ENCODE measurements at regions not wholly inside any gene's neighbourhood (a gene's known extent, or its start where the extent isn't known, plus 50 kb on each side); places are given as distances from the start of the nearest gene placed in this dataset.
"Not testable (repeated sequence)": the region's sequence is repeated elsewhere in the genome, so short reads cannot be mapped to it uniquely, and the experiment has no call there.

DNA sequence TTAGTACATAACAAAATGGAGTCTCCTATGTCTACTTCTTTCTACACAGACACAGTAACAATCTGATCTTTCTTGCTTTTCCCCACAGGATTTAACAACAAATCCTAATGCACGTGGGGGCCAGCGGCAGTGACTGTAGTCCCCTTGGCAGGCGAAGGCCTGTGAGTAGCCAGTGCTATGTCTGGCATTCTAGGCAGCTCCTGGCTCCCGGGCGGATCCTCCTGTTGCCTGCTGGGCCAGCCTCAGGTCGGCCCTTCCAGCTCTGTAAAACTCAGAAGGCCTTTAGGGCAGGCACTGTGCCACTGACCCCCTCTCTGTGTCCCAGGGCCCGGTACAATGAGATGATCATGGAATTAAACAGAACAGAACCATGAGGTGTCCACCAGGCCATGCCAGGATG, 3981.7 kb upstream of the TPTE start:
- not testable (repeated sequence) for DNase-seq (ENCODE audit: low spot score); H3K36me3 Mint-ChIP-seq (ENCODE audit: low read depth, unreplicated experiment); H3K27me3 Mint-ChIP-seq (ENCODE audit: unreplicated experiment)

DNA sequence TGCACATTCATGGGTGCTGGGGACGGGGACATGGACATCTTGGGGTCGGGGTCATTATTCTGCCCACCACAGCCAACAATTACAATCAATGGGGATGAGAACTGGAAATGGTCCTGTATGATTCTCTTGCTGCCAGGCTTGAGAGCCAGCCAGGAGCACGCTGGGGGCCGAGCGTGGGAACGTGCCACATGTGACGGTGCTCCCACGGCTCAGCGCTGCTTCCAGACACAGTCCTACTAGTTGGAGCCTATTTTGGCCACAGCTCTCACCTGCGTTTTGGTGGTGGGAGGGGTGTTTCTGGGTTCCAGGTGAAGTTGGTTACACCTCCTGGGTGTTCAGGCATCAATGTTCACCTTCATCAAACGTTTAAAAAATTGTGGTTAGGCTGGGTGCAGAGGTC, 3980.3 kb upstream of the TPTE start:
- not testable (repeated sequence) for H3K4me3 Mint-ChIP-seq (ENCODE audit: unreplicated experiment); H3K9me3 Mint-ChIP-seq (ENCODE audit: unreplicated experiment); H3K27ac Mint-ChIP-seq (ENCODE audit: unreplicated experiment); H3K27me3 Mint-ChIP-seq (ENCODE audit: unreplicated experiment); H3K36me3 Mint-ChIP-seq (ENCODE audit: low read depth, unreplicated experiment); H3K4me1 Mint-ChIP-seq (ENCODE audit: unreplicated experiment); DNase-seq (ENCODE audit: low spot score)

More for the DNA sequence above, 3981.7 kb upstream of the TPTE start:
- H3K4me3 Mint-ChIP-seq (ENCODE audit: unreplicated experiment); H3K27ac Mint-ChIP-seq (ENCODE audit: unreplicated experiment); H3K4me1 Mint-ChIP-seq (ENCODE audit: unreplicated experiment); H3K9me3 Mint-ChIP-seq (ENCODE audit: unreplicated experiment): not testable (repeated sequence)

DNA sequence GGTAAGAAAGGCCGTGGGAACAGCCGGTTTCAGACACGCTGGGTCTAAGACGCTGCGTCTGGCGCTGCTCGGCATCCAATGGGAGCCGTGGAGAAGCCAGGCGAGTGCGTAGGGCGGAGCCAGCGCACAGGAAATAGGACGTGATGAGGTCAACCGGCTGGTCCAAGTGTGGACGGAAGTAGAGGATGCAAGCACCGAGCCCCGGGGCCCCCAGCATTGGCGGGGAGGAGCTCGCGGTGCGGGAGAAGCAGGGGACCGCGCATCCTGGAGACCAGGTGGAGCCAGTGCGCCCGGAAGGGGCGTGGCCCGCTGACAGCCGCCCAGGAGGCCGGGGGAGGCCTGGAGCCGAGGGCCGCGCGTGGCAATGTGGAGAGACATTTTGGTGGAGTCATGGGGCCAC, 3976.1 kb upstream of the TPTE start:
- not testable (repeated sequence) for H3K27ac Mint-ChIP-seq (ENCODE audit: unreplicated experiment); H3K36me3 Mint-ChIP-seq (ENCODE audit: low read depth, unreplicated experiment); DNase-seq (ENCODE audit: low spot score); H3K27me3 Mint-ChIP-seq (ENCODE audit: unreplicated experiment); H3K9me3 Mint-ChIP-seq (ENCODE audit: unreplicated experiment); H3K4me1 Mint-ChIP-seq (ENCODE audit: unreplicated experiment); H3K4me3 Mint-ChIP-seq (ENCODE audit: unreplicated experiment)

DNA sequence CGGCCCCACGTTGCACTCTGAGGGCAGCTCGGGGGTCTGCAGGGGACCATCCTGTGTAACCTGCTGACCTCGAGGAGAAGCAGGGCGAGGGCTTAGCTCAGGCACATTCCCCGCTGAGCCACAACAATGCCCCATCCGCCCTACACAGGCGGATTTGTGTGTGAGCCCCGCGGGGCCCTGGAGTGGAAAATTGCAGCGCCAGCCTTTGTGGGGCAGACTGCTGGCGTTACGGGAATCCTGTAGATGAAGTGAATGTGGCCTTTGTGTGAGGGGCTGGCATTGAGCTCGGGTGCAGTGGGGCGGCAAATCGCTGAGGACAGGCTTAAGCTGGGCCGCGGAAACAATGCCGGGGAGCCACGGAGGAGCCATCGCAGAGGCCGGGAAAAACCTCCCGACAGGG, 3970.3 kb upstream of the TPTE start:
- H3K36me3 Mint-ChIP-seq (ENCODE audit: low read depth, unreplicated experiment); H3K4me3 Mint-ChIP-seq (ENCODE audit: unreplicated experiment); H3K27me3 Mint-ChIP-seq (ENCODE audit: unreplicated experiment); H3K9me3 Mint-ChIP-seq (ENCODE audit: unreplicated experiment); H3K27ac Mint-ChIP-seq (ENCODE audit: unreplicated experiment); H3K4me1 Mint-ChIP-seq (ENCODE audit: unreplicated experiment); DNase-seq (ENCODE audit: low spot score): not testable (repeated sequence)

DNA sequence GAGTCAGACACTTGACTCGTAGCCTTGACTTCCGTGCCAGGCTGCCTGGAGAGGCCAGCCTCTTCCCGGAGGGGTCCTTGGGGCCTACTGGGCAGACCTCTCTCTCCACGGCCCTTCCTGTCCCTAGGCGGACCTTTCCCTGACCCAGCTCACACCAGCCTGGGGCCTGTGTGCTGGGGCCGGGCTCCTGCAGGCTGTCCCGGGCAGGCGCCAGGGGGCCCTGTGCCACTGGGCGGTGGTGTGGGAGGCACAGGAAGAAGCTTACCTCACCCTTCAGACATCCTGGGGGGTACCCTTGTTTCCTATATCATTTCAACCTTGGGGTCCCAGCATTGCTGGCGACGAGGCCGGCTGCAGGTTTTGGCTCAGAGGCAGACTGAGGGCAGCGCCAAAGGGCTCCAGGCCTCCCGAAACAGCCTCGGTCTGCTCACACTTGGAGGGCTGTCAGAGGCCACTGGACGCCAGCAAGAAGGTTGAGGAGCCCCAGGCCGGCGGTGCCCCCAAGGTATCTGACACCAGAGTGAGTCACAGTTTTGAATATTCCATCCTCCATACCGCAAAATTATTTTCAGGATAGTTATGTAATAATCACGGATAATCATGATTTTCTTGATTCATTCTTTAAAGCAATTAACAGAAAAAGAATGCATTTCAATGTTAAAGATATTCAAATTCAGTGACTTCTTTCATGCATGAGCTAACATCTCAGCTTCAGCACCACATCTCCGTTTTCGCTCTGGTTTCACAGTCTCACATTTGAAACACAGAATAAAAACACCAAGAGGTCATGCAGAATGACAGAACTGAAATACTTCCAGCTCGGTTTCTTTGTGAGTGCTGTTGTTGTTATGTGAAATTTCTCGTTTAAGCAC, 3967.6 kb upstream of the TPTE start:
- not testable (repeated sequence) for H3K4me1 Mint-ChIP-seq (ENCODE audit: unreplicated experiment); H3K27me3 Mint-ChIP-seq (ENCODE audit: unreplicated experiment); H3K27ac Mint-ChIP-seq (ENCODE audit: unreplicated experiment); H3K36me3 Mint-ChIP-seq (ENCODE audit: low read depth, unreplicated experiment); H3K4me3 Mint-ChIP-seq (ENCODE audit: unreplicated experiment); DNase-seq (ENCODE audit: low spot score); H3K9me3 Mint-ChIP-seq (ENCODE audit: unreplicated experiment)

DNA sequence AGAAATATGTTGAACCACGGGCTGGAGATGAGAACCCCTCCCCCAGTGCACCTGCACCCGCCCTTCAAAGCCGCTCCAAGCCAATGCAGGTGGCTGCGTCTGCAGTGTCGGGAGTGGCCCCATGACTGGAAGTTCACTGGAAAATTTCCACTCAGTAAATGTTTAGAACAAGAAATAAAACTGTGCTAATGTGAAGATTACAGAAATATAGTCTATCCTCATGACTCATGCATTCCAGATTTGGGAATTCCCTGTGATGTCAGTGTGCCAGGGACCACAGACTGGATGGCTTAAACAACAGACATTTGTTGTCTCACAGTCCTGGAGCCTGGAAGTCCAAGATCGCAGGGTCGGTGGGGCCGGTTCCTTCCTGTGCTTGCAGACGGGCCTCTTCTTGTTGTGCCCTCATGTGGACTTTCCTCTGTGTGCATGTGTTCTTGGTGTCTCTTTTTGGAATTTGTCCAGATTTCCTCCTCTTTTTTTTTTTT, 3967.0 kb upstream of the TPTE start:
- H3K4me1 Mint-ChIP-seq (ENCODE audit: unreplicated experiment); H3K36me3 Mint-ChIP-seq (ENCODE audit: low read depth, unreplicated experiment): not testable (repeated sequence)

DNA sequence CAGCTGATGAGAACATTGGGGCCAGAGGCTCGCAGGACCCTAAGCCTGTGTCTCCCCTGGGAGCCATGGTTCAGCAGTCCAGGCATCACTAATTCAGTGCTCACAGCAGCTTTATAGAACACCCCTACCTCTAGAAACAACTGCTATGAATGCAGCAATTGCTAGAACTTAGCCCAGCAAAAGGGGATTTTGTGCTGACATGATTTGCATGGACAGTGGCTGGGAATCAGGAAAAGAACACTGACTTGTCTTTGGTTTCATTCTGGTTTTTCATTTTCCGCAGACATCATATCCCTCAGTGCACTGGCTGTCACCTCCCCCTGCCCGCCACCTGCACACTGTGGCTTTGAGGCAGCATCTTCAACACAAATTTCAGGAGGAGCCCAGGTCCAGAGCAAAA, 3964.9 kb upstream of the TPTE start:
- not testable (repeated sequence) for H3K4me1 Mint-ChIP-seq (ENCODE audit: unreplicated experiment); H3K27me3 Mint-ChIP-seq (ENCODE audit: unreplicated experiment); H3K4me3 Mint-ChIP-seq (ENCODE audit: unreplicated experiment); H3K36me3 Mint-ChIP-seq (ENCODE audit: low read depth, unreplicated experiment); DNase-seq (ENCODE audit: low spot score); H3K27ac Mint-ChIP-seq (ENCODE audit: unreplicated experiment); H3K9me3 Mint-ChIP-seq (ENCODE audit: unreplicated experiment)

More for the DNA sequence above, 3967.0 kb upstream of the TPTE start:
- H3K27ac Mint-ChIP-seq (ENCODE audit: unreplicated experiment); H3K4me3 Mint-ChIP-seq (ENCODE audit: unreplicated experiment); H3K27me3 Mint-ChIP-seq (ENCODE audit: unreplicated experiment); DNase-seq (ENCODE audit: low spot score); H3K9me3 Mint-ChIP-seq (ENCODE audit: unreplicated experiment): not testable (repeated sequence)

DNA sequence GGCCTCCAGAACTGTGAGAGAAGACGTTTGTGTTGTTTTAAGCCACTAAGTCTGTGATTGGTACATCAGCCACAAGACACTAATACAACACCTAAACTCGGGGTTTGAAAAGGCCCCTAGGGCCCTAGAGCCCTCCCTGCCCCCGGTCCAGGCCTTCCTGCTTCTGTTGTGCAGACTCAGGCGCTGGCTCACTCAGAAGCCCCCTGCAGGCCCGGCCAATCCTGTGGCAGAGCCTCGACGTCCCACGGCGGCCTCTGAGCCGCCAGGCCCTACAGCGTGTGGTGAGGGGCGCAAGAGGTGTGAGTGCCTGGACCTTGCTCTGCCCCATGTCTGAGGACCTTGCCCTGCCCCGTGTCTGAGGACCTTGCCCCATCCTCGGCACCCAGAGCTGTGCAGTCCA, 3964.0 kb upstream of the TPTE start:
- H3K4me1 Mint-ChIP-seq (ENCODE audit: unreplicated experiment); DNase-seq (ENCODE audit: low spot score); H3K36me3 Mint-ChIP-seq (ENCODE audit: low read depth, unreplicated experiment); H3K27me3 Mint-ChIP-seq (ENCODE audit: unreplicated experiment); H3K4me3 Mint-ChIP-seq (ENCODE audit: unreplicated experiment); H3K27ac Mint-ChIP-seq (ENCODE audit: unreplicated experiment); H3K9me3 Mint-ChIP-seq (ENCODE audit: unreplicated experiment): not testable (repeated sequence)

DNA sequence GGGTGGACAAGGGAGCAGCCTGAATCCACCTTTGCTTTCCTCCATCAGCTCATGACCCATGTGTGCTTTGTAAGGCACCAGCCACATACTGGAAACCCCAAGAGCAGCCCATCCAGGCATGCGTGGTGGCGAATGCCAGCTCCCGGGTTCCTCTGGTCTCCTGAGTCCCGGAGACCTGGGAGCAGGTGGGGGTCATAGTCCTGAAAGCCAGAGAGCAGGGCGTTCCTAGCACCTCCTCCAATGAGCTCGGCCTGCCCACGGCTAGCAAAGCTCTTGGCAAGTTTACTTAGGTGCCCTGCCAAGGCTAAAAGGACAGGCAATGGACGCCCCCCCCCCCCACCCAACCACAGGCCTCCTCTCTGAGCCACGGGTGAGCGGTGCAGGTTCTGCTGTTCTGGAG, 3960.2 kb upstream of the TPTE start:
- not testable (repeated sequence) for H3K27me3 Mint-ChIP-seq (ENCODE audit: unreplicated experiment)

DNA sequence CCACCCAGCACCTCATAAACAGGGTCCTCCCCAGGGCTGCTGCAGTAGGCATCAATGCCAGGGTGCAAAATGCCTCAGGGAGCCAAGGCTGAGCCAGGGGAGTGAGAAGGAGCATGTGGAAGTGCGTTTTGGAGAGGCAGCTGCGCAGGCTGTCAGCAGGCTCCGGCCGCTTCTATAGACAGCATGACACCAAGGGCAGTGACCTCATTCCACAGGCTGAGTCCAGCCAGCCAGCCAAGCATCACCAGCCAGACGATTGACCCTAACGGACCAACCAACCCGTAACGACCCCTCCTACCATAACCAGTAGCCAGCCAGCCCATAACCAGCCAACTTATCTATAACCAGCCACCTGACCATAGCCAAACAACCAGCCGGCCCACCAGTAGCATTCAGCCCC, 3959.8 kb upstream of the TPTE start:
- not testable (repeated sequence) for DNase-seq (ENCODE audit: low spot score); H3K36me3 Mint-ChIP-seq (ENCODE audit: low read depth, unreplicated experiment); H3K9me3 Mint-ChIP-seq (ENCODE audit: unreplicated experiment); H3K27me3 Mint-ChIP-seq (ENCODE audit: unreplicated experiment); H3K4me3 Mint-ChIP-seq (ENCODE audit: unreplicated experiment); H3K27ac Mint-ChIP-seq (ENCODE audit: unreplicated experiment); H3K4me1 Mint-ChIP-seq (ENCODE audit: unreplicated experiment)

More for the DNA sequence above, 3960.2 kb upstream of the TPTE start:
- H3K4me1 Mint-ChIP-seq (ENCODE audit: unreplicated experiment); H3K27ac Mint-ChIP-seq (ENCODE audit: unreplicated experiment); H3K9me3 Mint-ChIP-seq (ENCODE audit: unreplicated experiment); DNase-seq (ENCODE audit: low spot score); H3K36me3 Mint-ChIP-seq (ENCODE audit: low read depth, unreplicated experiment); H3K4me3 Mint-ChIP-seq (ENCODE audit: unreplicated experiment): not testable (repeated sequence)

DNA sequence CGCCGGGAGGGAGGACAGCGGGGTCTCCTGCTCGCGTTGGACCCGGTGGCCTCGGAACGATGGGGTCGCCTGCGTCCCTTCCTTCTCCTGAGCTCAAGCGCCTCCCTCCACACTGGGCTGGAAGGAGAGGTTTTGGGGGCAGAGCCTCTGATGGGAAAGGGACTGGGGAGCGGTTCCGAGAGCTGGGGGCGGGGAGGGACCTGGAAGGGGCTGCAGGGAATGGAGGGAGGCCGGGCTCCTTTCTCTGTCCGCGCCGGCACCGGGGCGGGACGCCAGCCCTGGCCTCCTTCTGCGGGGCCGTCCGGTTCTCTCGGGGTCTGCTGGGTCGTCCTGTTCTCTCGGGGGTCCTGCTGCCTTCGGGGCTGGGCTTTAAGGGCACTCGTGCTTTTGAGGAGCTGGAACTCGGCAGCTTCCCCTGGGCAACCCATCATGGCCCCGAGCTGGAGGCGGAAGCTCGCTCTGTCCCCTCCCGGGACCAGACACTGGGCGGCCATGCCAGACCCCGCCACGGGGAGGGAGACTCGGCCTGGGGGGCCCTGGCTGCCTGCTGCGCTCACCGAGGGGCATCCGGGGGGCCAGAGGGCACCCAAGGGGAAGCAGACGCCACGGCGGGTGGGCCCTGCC, 3956.7 kb upstream of the TPTE start:
- H3K4me3 Mint-ChIP-seq (ENCODE audit: unreplicated experiment); H3K36me3 Mint-ChIP-seq (ENCODE audit: low read depth, unreplicated experiment); H3K27me3 Mint-ChIP-seq (ENCODE audit: unreplicated experiment); H3K27ac Mint-ChIP-seq (ENCODE audit: unreplicated experiment); DNase-seq (ENCODE audit: low spot score); H3K4me1 Mint-ChIP-seq (ENCODE audit: unreplicated experiment); H3K9me3 Mint-ChIP-seq (ENCODE audit: unreplicated experiment): not testable (repeated sequence)
